ENCODE measurements at regions not wholly inside any gene's neighbourhood (a gene's known extent, or its start where the extent isn't known, plus 50 kb on each side); places are given as distances from the start of the nearest gene placed in this dataset.

DNA sequence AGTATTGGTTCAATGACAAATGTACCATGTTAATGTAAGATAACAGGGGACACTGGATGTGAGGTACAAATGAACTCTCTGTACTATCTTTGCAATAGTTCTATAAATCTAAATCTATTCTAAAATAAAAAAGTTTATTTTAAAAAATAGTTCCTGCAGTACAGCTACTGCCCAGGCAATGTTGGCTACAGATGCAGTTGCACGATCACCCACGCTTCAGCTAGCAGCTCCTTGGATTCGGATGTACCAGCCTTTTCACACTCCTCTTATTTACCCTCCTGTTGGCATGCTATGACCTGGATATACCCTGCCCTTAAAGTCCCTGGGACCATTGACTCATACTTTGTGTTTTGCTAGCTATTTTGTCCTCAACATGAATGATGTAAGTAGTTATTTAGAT is 185.4 kb upstream of the SMARCA2 start:
- TF ChIP-seq, protein P1, sequence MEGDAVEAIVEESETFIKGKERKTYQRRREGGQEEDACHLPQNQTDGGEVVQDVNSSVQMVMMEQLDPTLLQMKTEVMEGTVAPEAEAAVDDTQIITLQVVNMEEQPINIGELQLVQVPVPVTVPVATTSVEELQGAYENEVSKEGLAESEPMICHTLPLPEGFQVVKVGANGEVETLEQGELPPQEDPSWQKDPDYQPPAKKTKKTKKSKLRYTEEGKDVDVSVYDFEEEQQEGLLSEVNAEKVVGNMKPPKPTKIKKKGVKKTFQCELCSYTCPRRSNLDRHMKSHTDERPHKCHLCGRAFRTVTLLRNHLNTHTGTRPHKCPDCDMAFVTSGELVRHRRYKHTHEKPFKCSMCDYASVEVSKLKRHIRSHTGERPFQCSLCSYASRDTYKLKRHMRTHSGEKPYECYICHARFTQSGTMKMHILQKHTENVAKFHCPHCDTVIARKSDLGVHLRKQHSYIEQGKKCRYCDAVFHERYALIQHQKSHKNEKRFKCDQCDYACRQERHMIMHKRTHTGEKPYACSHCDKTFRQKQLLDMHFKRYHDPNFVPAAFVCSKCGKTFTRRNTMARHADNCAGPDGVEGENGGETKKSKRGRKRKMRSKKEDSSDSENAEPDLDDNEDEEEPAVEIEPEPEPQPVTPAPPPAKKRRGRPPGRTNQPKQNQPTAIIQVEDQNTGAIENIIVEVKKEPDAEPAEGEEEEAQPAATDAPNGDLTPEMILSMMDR (IDR thresholded peaks at IDR 0.05; ENCODE audit: poor library complexity, severe bottlenecking): no peak
- TF ChIP-seq POLR2AphosphoS5 (IDR thresholded peaks at IDR 0.05) (no peak), EZH2 (IDR thresholded peaks at IDR 0.05; ENCODE audit: borderline replicate concordance, insufficient read depth, low read length, poor library complexity, severe bottlenecking) (no peak), SMC3 (conservative IDR thresholded peaks at IDR 0.05; ENCODE audit: poor library complexity) (no peak), EP300 (conservative IDR thresholded peaks at IDR 0.05; ENCODE audit: poor library complexity, severe bottlenecking) (no peak), TAF1 (IDR thresholded peaks at IDR 0.05; ENCODE audit: low read depth) (no peak)

Data from neural cell (in vitro differentiated cells).